ENCODE measurements at regions not wholly inside any gene's neighbourhood (a gene's known extent, or its start where the extent isn't known, plus 50 kb on each side); places are given as distances from the start of the nearest gene placed in this dataset.

DNA sequence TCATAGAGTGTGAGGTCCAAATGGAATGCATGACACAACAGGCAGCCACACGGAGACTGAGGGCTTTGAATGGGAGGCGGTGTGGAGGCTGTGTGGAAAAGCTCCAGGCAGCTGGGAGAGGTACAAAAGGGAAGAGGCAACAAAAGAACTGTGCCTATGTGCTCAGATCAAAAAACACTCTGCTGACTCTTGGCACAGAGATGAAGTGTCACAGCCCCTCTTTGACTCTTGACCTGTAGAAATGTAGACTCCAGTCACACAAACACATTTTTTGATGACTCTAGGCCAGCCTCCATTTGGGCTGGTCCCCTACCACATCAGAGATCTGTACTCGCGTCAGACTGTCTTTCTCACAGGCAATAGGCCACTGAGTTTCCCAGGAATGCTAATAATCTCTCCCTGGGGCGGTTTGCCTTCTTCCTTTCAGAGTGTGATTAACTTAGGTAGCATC is 456.0 kb downstream of the TUSC7 start:
- no peak overlapping the region for H3K4me2 ChIP-seq (ENCODE audit: insufficient read depth, low read length)
- no peak overlapping the region for H2AFZ ChIP-seq (ENCODE audit: low read depth, low read length)
- H4K20me1 ChIP-seq (ENCODE audit: insufficient read depth, low read length) = no peaks in the 10 kb centered on the region
- H3K4me3 ChIP-seq (ENCODE audit: low read depth in 1 of 2, low read length in 2 of 2) = no peak overlapping the region
- no peaks in the 10 kb centered on the region for H3K79me2 ChIP-seq (ENCODE audit: insufficient read depth, low read length)
- DNase-seq (no peak), ATAC-seq (ENCODE audit: insufficient read depth, low read depth) (no peak)
- no peak overlapping the region for H3K9ac ChIP-seq (ENCODE audit: low read depth, low read length)
- H3K27ac ChIP-seq (ENCODE audit: low read length) = no peak overlapping the region
- H3K9me3 ChIP-seq (ENCODE audit: insufficient read depth, low read length, severe bottlenecking) = no peaks in the 10 kb centered on the region
- no peak for TF ChIP-seq EZH2 (IDR thresholded peaks at IDR 0.05; ENCODE audit: borderline replicate concordance, low read depth, low read length, severe bottlenecking)
- TF ChIP-seq, protein P1, sequence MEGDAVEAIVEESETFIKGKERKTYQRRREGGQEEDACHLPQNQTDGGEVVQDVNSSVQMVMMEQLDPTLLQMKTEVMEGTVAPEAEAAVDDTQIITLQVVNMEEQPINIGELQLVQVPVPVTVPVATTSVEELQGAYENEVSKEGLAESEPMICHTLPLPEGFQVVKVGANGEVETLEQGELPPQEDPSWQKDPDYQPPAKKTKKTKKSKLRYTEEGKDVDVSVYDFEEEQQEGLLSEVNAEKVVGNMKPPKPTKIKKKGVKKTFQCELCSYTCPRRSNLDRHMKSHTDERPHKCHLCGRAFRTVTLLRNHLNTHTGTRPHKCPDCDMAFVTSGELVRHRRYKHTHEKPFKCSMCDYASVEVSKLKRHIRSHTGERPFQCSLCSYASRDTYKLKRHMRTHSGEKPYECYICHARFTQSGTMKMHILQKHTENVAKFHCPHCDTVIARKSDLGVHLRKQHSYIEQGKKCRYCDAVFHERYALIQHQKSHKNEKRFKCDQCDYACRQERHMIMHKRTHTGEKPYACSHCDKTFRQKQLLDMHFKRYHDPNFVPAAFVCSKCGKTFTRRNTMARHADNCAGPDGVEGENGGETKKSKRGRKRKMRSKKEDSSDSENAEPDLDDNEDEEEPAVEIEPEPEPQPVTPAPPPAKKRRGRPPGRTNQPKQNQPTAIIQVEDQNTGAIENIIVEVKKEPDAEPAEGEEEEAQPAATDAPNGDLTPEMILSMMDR (IDR thresholded peaks at IDR 0.05; ENCODE audit: borderline replicate concordance, extremely low read depth, low read length, poor library complexity, severe bottlenecking) = no peak
- H3K27me3 ChIP-seq (ENCODE audit: insufficient read depth, low read length, poor library complexity) = no peaks in the 10 kb centered on the region
- H3K4me1 ChIP-seq (ENCODE audit: insufficient read depth, low read length) = no peaks in the 10 kb centered on the region
- no peaks in the 10 kb centered on the region for H3K36me3 ChIP-seq (ENCODE audit: insufficient read depth, low read length)

DNA sequence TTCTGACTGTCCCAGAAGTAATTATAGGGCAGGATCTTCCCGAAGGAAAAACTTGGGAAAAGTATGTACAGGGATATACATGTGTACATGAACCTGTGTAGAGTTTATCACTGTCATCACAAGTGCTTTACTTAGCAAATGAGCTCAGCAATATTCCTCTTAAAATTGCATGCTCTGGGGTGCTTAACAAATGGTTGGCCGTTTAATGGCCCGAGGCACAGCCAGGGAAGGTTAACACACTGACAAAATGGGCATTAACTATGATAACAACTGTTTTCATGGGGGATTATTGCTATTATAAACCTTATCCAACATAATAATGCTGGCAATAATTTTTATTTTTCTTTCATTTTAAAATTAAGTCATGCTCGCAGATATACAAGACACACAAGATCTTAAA is 459.3 kb downstream of the TUSC7 start:
- Histone ChIP-seq H3K27me3 (ENCODE audit: insufficient read depth, low read length, poor library complexity) (no peaks in the 10 kb centered on the region), H3K79me2 (ENCODE audit: insufficient read depth, low read length) (no peaks in the 10 kb centered on the region), H3K4me1 (ENCODE audit: insufficient read depth, low read length) (no peaks in the 10 kb centered on the region), H3K9me3 (ENCODE audit: insufficient read depth, low read length, severe bottlenecking) (no peaks in the 10 kb centered on the region), H3K27ac (ENCODE audit: low read length) (no peak overlapping the region), H3K4me3 (ENCODE audit: low read depth in 1 of 2, low read length in 2 of 2) (no peak overlapping the region), H3K36me3 (ENCODE audit: insufficient read depth, low read length) (no peaks in the 10 kb centered on the region), H3K9ac (ENCODE audit: low read depth, low read length) (no peak overlapping the region), H3K4me2 (ENCODE audit: insufficient read depth, low read length) (no peak overlapping the region), H2AFZ (ENCODE audit: low read depth, low read length) (no peak overlapping the region), H4K20me1 (ENCODE audit: insufficient read depth, low read length) (no peaks in the 10 kb centered on the region)
- DNase-seq (no peak), ATAC-seq (ENCODE audit: insufficient read depth, low read depth) (no peak)
- TF ChIP-seq EZH2 (IDR thresholded peaks at IDR 0.05; ENCODE audit: borderline replicate concordance, low read depth, low read length, severe bottlenecking) = no peak
- TF ChIP-seq, protein P1 (IDR thresholded peaks at IDR 0.05; ENCODE audit: borderline replicate concordance, extremely low read depth, low read length, poor library complexity, severe bottlenecking) = no peak

GRCh38 chr3:117170094-117170493 is 460.5 kb downstream of the TUSC7 start:
- Histone ChIP-seq H3K4me2 (ENCODE audit: insufficient read depth, low read length) (no peak overlapping the region), H3K79me2 (ENCODE audit: insufficient read depth, low read length) (no peaks in the 10 kb centered on the region), H2AFZ (ENCODE audit: low read depth, low read length) (no peak overlapping the region), H3K9ac (ENCODE audit: low read depth, low read length) (no peak overlapping the region), H3K27ac (ENCODE audit: low read length) (no peak overlapping the region), H3K36me3 (ENCODE audit: insufficient read depth, low read length) (no peaks in the 10 kb centered on the region), H3K27me3 (ENCODE audit: insufficient read depth, low read length, poor library complexity) (no peaks in the 10 kb centered on the region), H3K4me1 (ENCODE audit: insufficient read depth, low read length) (no peaks in the 10 kb centered on the region), H4K20me1 (ENCODE audit: insufficient read depth, low read length) (no peaks in the 10 kb centered on the region), H3K4me3 (ENCODE audit: low read depth in 1 of 2, low read length in 2 of 2) (no peak overlapping the region), H3K9me3 (ENCODE audit: insufficient read depth, low read length, severe bottlenecking) (no peaks in the 10 kb centered on the region)
- DNase-seq = no peak
- no peak for ATAC-seq (ENCODE audit: insufficient read depth, low read depth)
- TF ChIP-seq, protein P1 (IDR thresholded peaks at IDR 0.05; ENCODE audit: borderline replicate concordance, extremely low read depth, low read length, poor library complexity, severe bottlenecking) = no peak
- TF ChIP-seq EZH2 (IDR thresholded peaks at IDR 0.05; ENCODE audit: borderline replicate concordance, low read depth, low read length, severe bottlenecking) = no peak

GRCh38 chr3:117171124-117171523 is 461.5 kb downstream of the TUSC7 start:
- Histone ChIP-seq H3K27me3 (ENCODE audit: insufficient read depth, low read length, poor library complexity) (no peaks in the 10 kb centered on the region), H3K4me1 (ENCODE audit: insufficient read depth, low read length) (no peaks in the 10 kb centered on the region), H4K20me1 (ENCODE audit: insufficient read depth, low read length) (no peaks in the 10 kb centered on the region), H3K36me3 (ENCODE audit: insufficient read depth, low read length) (no peaks in the 10 kb centered on the region), H2AFZ (ENCODE audit: low read depth, low read length) (no peak overlapping the region), H3K9me3 (ENCODE audit: insufficient read depth, low read length, severe bottlenecking) (no peaks in the 10 kb centered on the region), H3K27ac (ENCODE audit: low read length) (no peak overlapping the region), H3K9ac (ENCODE audit: low read depth, low read length) (no peak overlapping the region), H3K4me2 (ENCODE audit: insufficient read depth, low read length) (no peak overlapping the region), H3K79me2 (ENCODE audit: insufficient read depth, low read length) (no peaks in the 10 kb centered on the region), H3K4me3 (ENCODE audit: low read depth in 1 of 2, low read length in 2 of 2) (no peak overlapping the region)
- TF ChIP-seq, protein P1 (IDR thresholded peaks at IDR 0.05; ENCODE audit: borderline replicate concordance, extremely low read depth, low read length, poor library complexity, severe bottlenecking) = no peak
- no peak for TF ChIP-seq EZH2 (IDR thresholded peaks at IDR 0.05; ENCODE audit: borderline replicate concordance, low read depth, low read length, severe bottlenecking)
- DNase-seq (no peak), ATAC-seq (ENCODE audit: insufficient read depth, low read depth) (no peak)
